ENCODE measurements at regions not wholly inside any gene's neighbourhood (a gene's known extent, or its start where the extent isn't known, plus 50 kb on each side); places are given as distances from the start of the nearest gene placed in this dataset.
"Not testable (repeated sequence)": the region's sequence is repeated elsewhere in the genome, so short reads cannot be mapped to it uniquely, and the experiment has no call there.

GRCh38 chr14:105626651-105627050 is 100.3 kb downstream of the TMEM121 start:
- TF ChIP-seq, protein P1, sequence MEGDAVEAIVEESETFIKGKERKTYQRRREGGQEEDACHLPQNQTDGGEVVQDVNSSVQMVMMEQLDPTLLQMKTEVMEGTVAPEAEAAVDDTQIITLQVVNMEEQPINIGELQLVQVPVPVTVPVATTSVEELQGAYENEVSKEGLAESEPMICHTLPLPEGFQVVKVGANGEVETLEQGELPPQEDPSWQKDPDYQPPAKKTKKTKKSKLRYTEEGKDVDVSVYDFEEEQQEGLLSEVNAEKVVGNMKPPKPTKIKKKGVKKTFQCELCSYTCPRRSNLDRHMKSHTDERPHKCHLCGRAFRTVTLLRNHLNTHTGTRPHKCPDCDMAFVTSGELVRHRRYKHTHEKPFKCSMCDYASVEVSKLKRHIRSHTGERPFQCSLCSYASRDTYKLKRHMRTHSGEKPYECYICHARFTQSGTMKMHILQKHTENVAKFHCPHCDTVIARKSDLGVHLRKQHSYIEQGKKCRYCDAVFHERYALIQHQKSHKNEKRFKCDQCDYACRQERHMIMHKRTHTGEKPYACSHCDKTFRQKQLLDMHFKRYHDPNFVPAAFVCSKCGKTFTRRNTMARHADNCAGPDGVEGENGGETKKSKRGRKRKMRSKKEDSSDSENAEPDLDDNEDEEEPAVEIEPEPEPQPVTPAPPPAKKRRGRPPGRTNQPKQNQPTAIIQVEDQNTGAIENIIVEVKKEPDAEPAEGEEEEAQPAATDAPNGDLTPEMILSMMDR (IDR thresholded peaks at IDR 0.05) = not testable (repeated sequence)
- not testable (repeated sequence) for TF ChIP-seq POLR2A (IDR thresholded peaks at IDR 0.05)
